HG03280 (cell line): ENCODE measurements at regions not wholly inside any gene's neighbourhood (a gene's known extent, or its start where the extent isn't known, plus 50 kb on each side); places are given as distances from the start of the nearest gene placed in this dataset.

ENCODE experiments used
- ATAC-seq: cut with Tn5 transposase; IDR thresholded peaks from one replicate; pipeline ENCODE4 v1.9.1; 2021; ENCODE audit warnings: mild to moderate bottlenecking, moderate library complexity; ENCODE audit not compliant: unreplicated experiment

DNA sequence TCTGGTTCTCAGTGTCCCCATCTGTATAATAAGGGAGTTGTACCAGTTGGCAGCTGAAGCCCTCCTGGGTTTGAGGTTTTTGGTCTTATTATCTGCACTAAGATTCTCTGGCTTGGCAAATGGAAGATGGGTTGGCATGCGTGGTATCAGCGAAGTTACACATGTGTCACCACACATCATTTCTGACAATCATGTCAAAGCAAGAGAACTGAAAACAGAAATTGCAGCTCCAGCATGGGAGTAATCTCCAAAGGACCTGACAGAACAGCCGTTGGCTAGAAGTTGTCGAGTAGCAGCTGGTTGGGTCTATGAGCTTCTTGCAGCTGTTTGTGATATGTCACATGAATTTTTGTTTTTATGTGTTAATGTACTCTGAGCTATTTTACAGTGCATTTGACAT, 317.4 kb downstream of the SLC4A3 start:
- no peak for ATAC-seq

DNA sequence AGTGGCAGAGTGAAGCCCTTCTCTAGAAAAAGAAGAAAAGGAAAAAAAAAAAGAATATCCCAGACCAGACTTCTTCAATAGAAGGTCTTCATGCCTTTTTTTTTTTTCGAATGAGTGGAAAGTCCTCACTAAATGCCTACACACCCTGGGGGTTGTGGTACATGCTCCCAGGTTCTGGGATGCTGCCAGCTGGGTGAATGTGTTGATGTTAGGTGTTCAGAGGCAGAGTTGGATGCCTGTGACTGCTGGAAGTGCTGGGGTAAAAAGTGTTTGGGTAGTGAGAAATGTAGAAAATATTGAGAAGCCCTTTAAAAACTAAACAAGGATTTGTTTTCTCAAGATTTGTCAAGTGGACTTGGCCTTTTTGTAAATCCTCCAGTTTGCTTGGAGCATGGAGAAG, 318.6 kb downstream of the SLC4A3 start:
- ATAC-seq = no peak

DNA sequence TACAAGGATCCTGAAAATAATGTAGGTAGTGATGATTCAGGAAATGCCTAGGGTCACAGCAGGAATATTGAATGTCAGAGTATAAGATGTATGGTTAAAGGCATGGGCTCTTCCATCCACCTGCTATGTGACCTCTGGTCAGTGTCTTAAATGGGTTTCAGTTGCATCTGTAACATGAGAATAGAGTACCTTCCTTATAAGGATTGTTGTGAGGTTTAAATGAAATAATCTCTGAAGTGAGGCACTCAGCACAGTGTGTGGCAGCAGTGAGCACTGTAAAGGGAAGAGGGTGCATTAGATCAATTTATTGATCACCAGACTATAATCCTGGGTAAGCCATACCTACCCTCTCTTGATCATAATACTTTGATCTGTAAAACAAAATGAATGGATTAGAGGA, 319.1 kb downstream of the SLC4A3 start:
- no peak for ATAC-seq

GRCh38 chr2:219947575-219947974, 320.1 kb downstream of the SLC4A3 start:
- ATAC-seq = no peak

DNA sequence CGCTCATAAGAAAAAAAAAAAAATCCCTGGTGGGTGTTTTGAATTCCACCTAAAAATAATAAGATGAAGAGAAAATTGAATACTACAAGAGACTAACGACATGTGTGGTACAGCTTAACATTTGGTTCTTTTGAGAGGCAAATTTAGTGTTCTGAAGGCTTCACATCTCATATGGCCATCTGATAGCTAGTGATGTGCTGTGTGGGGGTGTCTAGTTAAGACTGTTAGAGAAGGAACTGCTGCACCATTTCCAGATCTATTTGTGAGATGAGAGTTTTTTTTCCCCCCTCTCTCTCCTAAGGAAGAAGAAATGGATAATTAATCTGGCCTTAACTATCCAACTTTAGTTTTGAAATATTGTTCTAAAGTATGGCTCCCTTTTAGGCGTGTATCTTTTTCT, 321.6 kb downstream of the SLC4A3 start:
- no peak for ATAC-seq

- no peak for ATAC-seq
Observed at GRCh38 chr2:219951099-219951498, 323.7 kb downstream of the SLC4A3 start.

GRCh38 chr2:219954331-219954730, 326.9 kb downstream of the SLC4A3 start:
- no peak for ATAC-seq

DNA sequence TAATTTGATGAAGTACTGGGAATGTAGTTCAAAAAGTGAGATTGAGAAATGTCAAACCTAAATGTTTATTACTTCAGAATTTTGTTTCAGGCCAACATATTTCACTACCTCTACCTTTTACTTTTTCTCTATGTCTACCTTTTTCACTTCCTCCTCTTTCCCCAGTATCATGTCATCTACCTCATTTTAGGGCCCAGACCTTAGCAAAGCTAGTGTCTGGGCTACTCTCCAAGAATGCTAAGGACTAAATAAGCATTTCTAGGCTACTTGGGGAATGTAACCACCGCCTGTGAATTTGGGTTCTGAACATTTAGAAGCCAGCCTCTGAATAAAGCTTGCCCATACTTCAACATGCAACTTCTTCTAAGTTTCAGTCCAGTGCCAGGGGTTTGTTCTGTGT, 330.4 kb downstream of the SLC4A3 start:
- ATAC-seq = no peak

DNA sequence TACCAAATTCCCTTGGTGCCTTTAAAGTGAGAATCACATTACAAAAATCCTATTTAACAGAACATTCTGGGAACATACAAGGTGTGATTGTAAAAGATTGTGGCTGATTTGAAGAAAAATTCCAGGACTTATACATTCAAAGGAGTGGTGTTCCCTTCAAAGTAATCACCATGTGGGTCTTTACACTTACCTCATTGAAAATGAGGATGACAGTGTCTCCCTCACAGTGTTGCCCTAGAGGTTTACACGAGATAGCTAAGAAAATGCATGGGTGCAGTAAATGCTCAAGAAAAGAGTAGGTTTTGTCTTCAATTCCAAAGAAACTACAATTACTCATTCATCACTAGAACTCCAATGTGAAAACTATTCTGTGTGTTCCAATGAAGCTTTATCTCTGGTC, 331.5 kb downstream of the SLC4A3 start:
- no peak for ATAC-seq

DNA sequence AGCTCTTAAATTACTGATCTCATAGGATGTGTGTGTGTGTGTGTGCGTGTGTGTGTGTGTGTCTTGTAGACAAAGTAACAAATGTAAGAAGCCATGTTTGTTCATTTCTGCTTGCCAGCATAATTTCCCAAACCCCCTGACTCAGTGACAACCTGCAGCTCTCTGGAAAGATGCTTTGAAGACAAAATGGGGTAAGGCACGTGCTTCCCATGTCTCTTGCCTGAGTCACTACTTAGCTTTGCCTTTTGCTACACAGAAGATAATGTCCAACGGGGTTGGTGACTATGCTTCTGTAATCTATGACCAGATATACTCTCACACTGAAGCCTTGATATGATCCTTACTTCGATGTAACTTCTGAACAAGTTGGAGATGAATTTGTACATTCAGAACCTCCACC, 332.0 kb downstream of the SLC4A3 start:
- ATAC-seq = no peak

DNA sequence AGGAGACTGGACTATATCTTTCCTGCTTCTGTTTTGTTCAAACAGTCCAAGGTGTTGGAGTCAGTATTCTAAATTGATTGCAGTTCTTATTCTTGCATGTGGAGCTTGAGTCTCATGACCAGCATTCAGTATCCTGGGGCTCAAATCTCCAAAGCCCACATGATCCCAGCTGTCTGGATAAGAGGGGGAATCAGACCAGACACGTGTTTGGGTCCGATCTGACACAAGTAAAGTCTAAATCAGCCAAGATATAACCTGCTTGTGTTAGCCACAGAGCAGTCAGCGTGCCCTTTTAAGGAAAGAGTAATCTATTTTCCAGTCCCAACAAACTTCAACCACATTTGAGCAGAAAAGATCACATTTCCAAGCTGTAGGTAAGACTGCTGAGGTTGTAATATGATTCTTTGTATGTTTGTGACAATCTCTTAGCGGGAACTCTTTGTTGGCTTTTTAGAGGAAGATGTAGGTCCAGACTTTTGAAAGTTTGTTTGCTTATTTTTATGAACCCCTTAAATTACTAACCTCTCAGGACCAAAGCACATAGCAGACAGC, 334.6 kb downstream of the SLC4A3 start:
- no peak for ATAC-seq

DNA sequence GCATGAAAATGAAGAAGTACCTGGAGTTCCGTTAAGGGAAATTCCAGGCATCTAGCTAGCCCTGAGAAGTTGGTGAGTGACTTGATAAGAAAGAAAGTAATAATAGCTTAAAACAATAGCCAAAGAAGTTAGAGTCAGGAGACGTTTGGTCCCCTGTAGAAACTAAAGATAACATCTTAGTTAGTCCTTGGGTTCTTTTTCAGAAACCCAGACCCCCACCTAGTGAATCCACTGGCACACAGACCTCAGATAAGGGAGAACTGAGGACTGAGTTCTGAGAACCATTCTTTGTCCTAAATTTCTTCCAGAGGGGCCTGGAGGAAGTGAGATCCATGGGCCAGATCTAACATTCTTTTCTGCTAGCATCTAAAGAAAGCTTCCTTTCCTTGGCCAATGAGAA, 335.4 kb downstream of the SLC4A3 start:
- ATAC-seq = no peak

DNA sequence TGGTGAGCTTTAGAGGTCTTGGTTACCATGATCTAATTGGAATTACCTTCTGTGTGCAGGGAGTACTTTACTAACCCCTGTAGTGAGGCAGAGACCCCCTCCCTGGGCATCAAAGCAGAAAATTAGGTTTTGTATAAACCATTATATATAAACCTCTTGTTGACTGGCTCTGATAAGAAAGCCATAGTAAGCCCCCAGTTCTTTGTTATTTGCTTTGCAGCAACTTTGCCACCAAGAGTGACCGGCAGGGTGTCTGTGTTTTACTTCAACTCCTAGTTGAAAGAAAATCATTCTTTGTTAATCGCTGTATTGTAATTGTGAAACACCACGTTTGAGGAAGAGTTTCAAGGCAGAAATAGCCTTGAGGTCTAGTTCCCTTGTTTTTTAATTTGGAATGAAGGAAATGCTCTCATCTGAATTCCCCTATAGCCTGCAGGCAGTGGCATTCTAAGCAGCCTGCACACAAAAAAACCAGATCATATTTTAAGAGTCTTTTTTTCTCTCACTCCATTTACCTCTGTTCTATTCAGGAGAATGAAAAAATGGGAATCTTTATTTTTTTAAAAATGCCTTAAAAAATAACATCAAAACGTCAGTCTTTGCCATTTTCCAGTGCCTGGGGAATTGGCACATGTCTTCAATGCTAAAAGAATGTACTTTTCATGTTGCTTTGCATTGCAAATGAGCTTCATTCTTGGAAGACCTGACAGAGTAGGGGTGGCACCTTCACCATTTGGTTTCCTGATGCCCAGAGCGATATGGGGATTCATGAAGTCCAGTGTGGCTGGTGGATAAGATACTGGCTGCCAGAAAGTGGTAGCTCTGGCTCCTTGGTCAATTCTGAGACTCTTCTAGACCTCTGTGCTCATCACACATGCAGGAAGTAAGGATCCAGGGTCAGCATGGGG, 338.1 kb downstream of the SLC4A3 start:
- no peak for ATAC-seq

DNA sequence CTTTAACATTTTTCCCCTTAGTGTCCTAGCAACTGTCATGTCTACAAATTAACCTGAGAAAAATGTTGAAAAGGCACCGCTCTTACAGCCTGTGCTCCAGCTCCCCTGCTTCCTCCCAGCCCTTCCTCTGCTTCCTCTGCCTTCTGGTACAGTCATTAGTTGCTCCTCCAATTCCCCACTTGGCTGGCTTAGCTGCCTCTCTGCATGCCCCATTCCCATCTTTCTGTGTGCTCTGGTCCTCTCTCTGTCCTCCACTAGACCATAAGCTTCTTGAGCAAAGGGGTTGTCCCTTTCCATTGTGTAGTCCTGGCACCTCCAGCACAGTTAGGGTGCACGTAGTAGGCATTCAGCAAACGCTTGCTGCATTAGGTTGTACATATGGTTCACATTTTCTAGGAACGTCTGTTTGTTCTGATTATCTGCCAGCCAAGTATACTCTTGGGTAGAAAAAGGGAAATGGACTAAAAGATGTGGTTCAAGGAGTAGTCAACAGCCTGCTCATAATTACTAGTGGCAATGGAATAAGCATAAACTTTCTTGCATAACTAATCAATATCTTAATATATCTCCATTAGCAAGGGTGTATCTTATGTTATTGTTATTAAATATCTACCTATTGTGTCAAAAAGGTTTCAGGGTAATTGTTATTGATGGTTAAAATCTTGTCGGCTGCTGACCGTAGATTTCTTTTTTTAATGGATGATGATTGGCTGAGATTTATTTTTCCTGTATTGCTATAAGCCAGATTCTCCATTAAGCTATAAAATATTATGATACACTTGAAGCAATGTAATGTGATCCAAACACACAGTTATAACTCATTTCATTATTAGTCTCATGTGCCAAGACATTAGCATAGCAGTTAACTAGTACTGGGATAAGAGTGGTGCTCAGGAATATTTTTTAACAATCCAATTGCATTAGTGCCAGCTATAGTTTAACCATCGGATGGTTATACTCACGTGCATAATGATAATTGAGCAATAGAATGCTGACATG, 340.1 kb downstream of the SLC4A3 start:
- no peak for ATAC-seq

DNA sequence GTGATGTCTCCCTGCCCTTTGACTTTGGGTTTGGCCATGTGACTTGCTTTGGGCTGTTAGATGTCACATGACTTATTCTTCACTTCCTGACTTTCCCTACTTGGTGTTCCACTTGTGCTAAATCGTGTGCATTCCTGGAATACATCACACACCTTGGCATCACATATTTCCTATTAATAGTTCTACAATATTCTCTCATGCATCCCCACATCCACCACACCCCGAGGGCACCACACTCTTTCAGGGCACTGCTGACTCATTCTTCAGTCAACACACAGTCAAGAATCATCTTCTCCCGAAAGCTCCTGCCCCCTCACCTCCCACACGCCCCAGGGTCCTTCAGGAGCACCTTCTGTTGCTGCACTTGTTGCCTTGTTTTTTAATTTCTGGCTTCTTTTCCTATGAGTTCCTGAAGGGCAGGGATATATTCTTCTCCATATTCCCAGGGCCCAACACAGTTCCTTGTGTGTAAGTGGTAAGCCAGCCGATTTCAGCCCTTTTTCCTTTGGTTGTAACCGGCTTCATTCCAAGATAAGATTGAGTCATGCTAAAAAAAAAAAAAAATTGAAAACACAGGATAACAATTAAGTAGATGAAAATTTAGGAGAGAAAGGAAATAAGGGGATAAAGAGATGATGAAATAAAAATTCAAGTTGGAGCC, 341.4 kb downstream of the SLC4A3 start:
- no peak for ATAC-seq

DNA sequence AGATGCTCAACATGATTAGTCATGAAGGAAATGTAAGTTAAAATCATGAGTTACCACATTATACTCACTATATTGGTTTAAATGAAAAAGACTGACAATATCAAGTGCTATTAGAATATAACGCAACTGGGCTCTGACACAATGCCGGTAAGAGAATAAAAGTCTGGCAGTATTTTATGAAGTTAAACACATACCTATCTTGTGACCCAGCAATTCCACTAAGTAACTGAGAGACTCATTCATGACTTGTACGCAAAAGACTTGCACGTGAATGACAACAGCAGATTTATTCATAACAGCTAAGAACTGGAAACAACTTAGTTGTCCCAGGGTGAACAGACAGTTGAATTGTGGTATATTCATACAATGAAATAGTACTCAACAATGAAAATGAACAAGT, 342.1 kb downstream of the SLC4A3 start:
- no peak for ATAC-seq

GRCh38 chr2:219973136-219973535, 345.7 kb downstream of the SLC4A3 start:
- ATAC-seq = no peak

GRCh38 chr2:219976871-219977270, 349.4 kb downstream of the SLC4A3 start:
- no peak for ATAC-seq

DNA sequence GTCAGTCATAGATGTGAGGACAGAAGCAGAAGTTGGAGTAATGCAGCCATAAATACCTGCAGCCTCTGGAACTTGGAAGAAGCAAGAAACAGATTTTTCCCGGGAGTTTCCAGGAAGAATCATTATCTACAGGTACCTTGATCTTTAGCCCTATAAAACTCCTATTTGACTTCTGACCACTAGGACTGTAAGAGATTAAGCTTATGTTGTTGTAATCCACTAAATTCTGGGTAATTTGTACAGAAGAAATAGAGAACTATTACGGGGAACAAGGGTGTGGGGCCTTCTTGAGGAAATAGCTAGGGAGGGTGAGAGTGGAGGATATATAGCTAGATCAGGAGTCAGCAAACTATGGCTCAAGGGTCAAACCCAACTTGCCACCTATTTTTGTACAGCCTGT, 353.2 kb downstream of the SLC4A3 start:
- ATAC-seq = no peak

DNA sequence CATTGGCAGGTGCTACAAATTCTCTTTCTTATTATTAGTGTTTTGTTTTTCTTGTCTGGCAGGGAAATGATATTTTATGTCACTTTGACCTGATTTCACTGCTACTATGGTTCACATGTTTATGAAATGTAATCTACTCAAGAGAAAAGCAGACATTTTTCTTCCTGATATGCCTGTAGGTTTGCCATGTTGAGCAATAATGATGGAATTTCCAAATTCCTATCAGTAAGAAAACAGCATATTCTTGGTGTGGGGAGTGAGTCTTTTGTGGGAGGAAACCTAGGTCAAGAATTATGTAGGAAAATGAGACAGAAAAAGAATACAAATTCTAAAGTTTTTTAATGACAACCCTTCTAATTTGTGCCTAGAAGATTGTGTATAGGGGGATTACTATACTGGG, 356.4 kb downstream of the SLC4A3 start:
- ATAC-seq = no peak

GRCh38 chr2:219985017-219985416, 357.6 kb downstream of the SLC4A3 start:
- ATAC-seq = no peak
